ENCODE measurements at regions not wholly inside any gene's neighbourhood (a gene's known extent, or its start where the extent isn't known, plus 50 kb on each side); places are given as distances from the start of the nearest gene placed in this dataset.

- Histone ChIP-seq H3K27me3 (ENCODE audit: insufficient read depth, low read length) (no peaks in the 10 kb centered on the region), H2AFZ (ENCODE audit: low read depth, low read length) (no peak overlapping the region), H3K4me3 (ENCODE audit: low read length) (no peak overlapping the region), H3K36me3 (ENCODE audit: insufficient read depth, low read length) (no peaks in the 10 kb centered on the region), H3K4me1 (ENCODE audit: insufficient read depth, low read length) (no peaks in the 10 kb centered on the region), H3K9me3 (ENCODE audit: low read length) (no peaks in the 10 kb centered on the region)
Observed at GRCh38 chr6:47103931-47104330, 61.8 kb upstream of the ADGRF1 start.

GRCh38 chr6:47102331-47102730 is 60.2 kb upstream of the ADGRF1 start:
- no peak overlapping the region for H2AFZ ChIP-seq (ENCODE audit: low read depth, low read length)
- H3K4me1 ChIP-seq (ENCODE audit: insufficient read depth, low read length) = no peaks in the 10 kb centered on the region
- no peaks in the 10 kb centered on the region for H3K9me3 ChIP-seq (ENCODE audit: low read length)
- no peaks in the 10 kb centered on the region for H3K36me3 ChIP-seq (ENCODE audit: insufficient read depth, low read length)
- no peaks in the 10 kb centered on the region for H3K27me3 ChIP-seq (ENCODE audit: insufficient read depth, low read length)
- no peak overlapping the region for H3K4me3 ChIP-seq (ENCODE audit: low read length)

- Histone ChIP-seq H3K36me3 (ENCODE audit: insufficient read depth, low read length) (no peaks in the 10 kb centered on the region), H3K4me1 (ENCODE audit: insufficient read depth, low read length) (no peaks in the 10 kb centered on the region), H3K4me3 (ENCODE audit: low read length) (no peak overlapping the region), H3K9me3 (ENCODE audit: low read length) (no peaks in the 10 kb centered on the region), H3K27me3 (ENCODE audit: insufficient read depth, low read length) (no peaks in the 10 kb centered on the region), H2AFZ (ENCODE audit: low read depth, low read length) (no peak overlapping the region)
Observed at GRCh38 chr6:47098570-47098993, 56.5 kb upstream of the ADGRF1 start.

- Histone ChIP-seq H3K4me1 (ENCODE audit: insufficient read depth, low read length) (no peaks in the 10 kb centered on the region), H3K9me3 (ENCODE audit: low read length) (no peaks in the 10 kb centered on the region), H3K4me3 (ENCODE audit: low read length) (no peak overlapping the region), H3K27me3 (ENCODE audit: insufficient read depth, low read length) (no peaks in the 10 kb centered on the region), H2AFZ (ENCODE audit: low read depth, low read length) (peak overlapping the region; percentile 29), H3K36me3 (ENCODE audit: insufficient read depth, low read length) (no peaks in the 10 kb centered on the region)
Observed at GRCh38 chr6:47097092-47097945, 55.2 kb upstream of the ADGRF1 start.

GRCh38 chr6:47096211-47096895 is 54.2 kb upstream of the ADGRF1 start:
- no peaks in the 10 kb centered on the region for H3K9me3 ChIP-seq (ENCODE audit: low read length)

GRCh38 chr6:47094241-47094925 is 52.3 kb upstream of the ADGRF1 start:
- Histone ChIP-seq H3K4me1 (ENCODE audit: insufficient read depth, low read length) (no peaks in the 10 kb centered on the region), H3K9me3 (ENCODE audit: low read length) (no peaks in the 10 kb centered on the region), H3K4me3 (ENCODE audit: low read length) (no peak overlapping the region), H3K36me3 (ENCODE audit: insufficient read depth, low read length) (no peaks in the 10 kb centered on the region), H2AFZ (ENCODE audit: low read depth, low read length) (no peak overlapping the region), H3K27me3 (ENCODE audit: insufficient read depth, low read length) (no peaks in the 10 kb centered on the region)

More at GRCh38 chr6:47096211-47096895, 54.2 kb upstream of the ADGRF1 start:
- H3K36me3 ChIP-seq (ENCODE audit: insufficient read depth, low read length) = no peaks in the 10 kb centered on the region
- H2AFZ ChIP-seq (ENCODE audit: low read depth, low read length) = peak overlapping the region; percentile 29
- H3K27me3 ChIP-seq (ENCODE audit: insufficient read depth, low read length) = no peaks in the 10 kb centered on the region
- no peaks in the 10 kb centered on the region for H3K4me1 ChIP-seq (ENCODE audit: insufficient read depth, low read length)
- H3K4me3 ChIP-seq (ENCODE audit: low read length) = no peak overlapping the region

DNA sequence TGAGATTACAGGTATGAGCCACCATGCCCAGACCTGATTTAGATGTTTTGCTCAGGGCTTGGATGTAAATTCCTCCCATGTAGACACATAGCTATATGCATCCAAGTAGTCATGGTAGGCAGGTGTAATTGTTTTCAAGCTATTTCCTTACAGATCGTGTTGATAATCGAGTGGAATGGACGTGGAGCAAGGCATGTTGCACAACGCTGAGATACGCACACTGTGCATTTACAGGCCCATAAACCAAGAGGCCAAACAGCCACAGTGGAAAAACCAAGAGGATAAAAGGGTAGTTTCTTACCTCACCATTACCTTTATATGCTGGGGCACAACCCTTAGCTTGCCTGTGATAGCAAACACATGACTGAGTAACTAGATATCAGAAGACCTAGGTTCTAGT is 51.0 kb upstream of the ADGRF1 start:
- Histone ChIP-seq H3K9me3 (ENCODE audit: low read length) (no peaks in the 10 kb centered on the region), H2AFZ (ENCODE audit: low read depth, low read length) (no peak overlapping the region), H3K27me3 (ENCODE audit: insufficient read depth, low read length) (no peaks in the 10 kb centered on the region), H3K4me3 (ENCODE audit: low read length) (no peak overlapping the region), H3K4me1 (ENCODE audit: insufficient read depth, low read length) (no peaks in the 10 kb centered on the region), H3K36me3 (ENCODE audit: insufficient read depth, low read length) (no peaks in the 10 kb centered on the region)

GRCh38 chr6:47091886-47092668 is 49.9 kb upstream of the ADGRF1 start:
- H2AFZ ChIP-seq (ENCODE audit: low read depth, low read length) = no peak overlapping the region
- H3K4me1 ChIP-seq (ENCODE audit: insufficient read depth, low read length) = no peaks in the 10 kb centered on the region
- H3K27me3 ChIP-seq (ENCODE audit: insufficient read depth, low read length) = no peaks in the 10 kb centered on the region
- no peak overlapping the region for H3K4me3 ChIP-seq (ENCODE audit: low read length)
- no peaks in the 10 kb centered on the region for H3K36me3 ChIP-seq (ENCODE audit: insufficient read depth, low read length)
- H3K9me3 ChIP-seq (ENCODE audit: low read length) = no peaks in the 10 kb centered on the region
